HFFc6 (cell line): ENCODE measurements at regions not wholly inside any gene's neighbourhood (a gene's known extent, or its start where the extent isn't known, plus 50 kb on each side); places are given as distances from the start of the nearest gene placed in this dataset.
"Not testable (repeated sequence)": the region's sequence is repeated elsewhere in the genome, so short reads cannot be mapped to it uniquely, and the experiment has no call there.

Experiments
- DNase-seq: peaks from one replicate; pipeline ENCODE4 v3.0.0-alpha.2; 2018
- H3K27ac Mint-ChIP-seq: 2 replicates; pipeline ENCODE4 v1.8.0; 2020; ENCODE audit warnings: mild to moderate bottlenecking, mixed read lengths
- H3K27me3 Mint-ChIP-seq: 2 replicates; pipeline ENCODE4 v1.8.0; 2021; ENCODE audit warnings: mild to moderate bottlenecking, moderate library complexity, mixed read lengths; ENCODE audit not compliant: insufficient read depth
- H3K36me3 Mint-ChIP-seq: 2 replicates; pipeline ENCODE4 v1.8.0; 2021; ENCODE audit warnings: low read depth, mixed read lengths
- H3K4me1 Mint-ChIP-seq: 2 replicates; pipeline ENCODE4 v1.8.0; 2020; ENCODE audit warnings: low read depth, mixed read lengths
- H3K4me3 Mint-ChIP-seq: 2 replicates; pipeline ENCODE4 v1.8.0; 2020; ENCODE audit warnings: mild to moderate bottlenecking, moderate library complexity, mixed read lengths
- H3K9me3 Mint-ChIP-seq: 2 replicates; pipeline ENCODE4 v1.8.0; 2020; ENCODE audit warnings: mild to moderate bottlenecking, mixed read lengths
- TF ChIP-seq, protein P1 (sequence below): fragments of 200-600 bp; sonication (generic); IDR thresholded peaks from 2 replicates; pipeline ENCODE4 v1.5.0; 2021; ENCODE audit warnings: antibody characterized with exemption, mild to moderate bottlenecking

DNA sequence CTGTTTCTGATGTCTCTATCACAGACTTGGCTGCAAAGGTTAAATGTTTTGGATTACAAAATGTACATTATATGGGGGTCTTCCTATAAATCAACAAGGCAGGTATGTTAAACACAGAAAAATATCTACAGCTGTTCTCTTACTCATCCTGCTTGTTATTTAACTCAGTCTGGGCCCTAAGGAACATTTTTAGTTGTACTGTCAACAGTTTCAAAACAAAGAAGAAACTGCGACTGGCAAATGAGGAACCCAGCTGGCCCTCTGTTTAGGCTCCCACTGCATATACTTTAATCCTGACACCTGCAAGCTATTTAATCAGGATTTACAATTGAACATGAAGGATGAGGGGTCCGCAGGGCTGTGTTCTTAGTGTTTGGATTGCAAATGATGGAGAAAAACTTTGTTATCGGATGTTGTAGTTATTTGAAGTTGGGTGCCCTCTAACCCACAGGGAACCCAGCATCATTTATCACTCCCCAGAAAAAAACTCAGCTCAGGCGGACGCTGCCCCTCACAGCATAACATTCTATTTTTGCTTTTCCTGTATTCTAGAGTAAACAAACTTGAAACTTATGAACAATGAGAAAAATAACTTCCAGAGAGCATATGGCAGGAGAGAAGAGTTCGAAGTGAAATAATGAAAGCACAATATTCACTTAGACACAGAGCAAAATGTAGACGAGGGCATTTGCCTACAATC is 91.2 kb downstream of the POLR2M start:
- Mint-ChIP-seq H3K27ac (no peak overlapping the region), H3K9me3 (no peaks in the 10 kb centered on the region), H3K4me3 (no peak overlapping the region), H3K27me3 (peaks cover 11% of the 10 kb centered on the region), H3K36me3 (no peaks in the 10 kb centered on the region), H3K4me1 (no peaks in the 10 kb centered on the region)
- no peak for DNase-seq
- TF ChIP-seq, protein P1, sequence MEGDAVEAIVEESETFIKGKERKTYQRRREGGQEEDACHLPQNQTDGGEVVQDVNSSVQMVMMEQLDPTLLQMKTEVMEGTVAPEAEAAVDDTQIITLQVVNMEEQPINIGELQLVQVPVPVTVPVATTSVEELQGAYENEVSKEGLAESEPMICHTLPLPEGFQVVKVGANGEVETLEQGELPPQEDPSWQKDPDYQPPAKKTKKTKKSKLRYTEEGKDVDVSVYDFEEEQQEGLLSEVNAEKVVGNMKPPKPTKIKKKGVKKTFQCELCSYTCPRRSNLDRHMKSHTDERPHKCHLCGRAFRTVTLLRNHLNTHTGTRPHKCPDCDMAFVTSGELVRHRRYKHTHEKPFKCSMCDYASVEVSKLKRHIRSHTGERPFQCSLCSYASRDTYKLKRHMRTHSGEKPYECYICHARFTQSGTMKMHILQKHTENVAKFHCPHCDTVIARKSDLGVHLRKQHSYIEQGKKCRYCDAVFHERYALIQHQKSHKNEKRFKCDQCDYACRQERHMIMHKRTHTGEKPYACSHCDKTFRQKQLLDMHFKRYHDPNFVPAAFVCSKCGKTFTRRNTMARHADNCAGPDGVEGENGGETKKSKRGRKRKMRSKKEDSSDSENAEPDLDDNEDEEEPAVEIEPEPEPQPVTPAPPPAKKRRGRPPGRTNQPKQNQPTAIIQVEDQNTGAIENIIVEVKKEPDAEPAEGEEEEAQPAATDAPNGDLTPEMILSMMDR: no peak

DNA sequence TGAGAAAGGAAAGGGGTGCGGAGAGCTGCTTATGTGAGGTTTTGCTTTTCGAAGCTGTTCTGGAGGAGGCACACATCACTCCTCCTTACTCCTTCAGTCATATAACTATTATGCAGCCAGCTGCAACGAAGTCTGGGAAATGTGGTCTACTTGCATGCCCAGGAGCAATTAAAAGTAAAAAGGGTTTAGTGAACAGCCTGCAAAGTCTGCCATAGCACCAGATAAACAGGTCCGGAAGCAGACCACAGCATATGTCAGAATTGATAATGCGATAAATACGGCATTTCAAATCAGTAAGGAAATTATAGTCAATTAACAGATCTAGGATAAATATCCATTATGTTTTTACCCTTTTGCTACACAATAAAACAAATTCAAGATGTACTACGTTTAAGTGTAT is 99.5 kb downstream of the POLR2M start:
- H3K9me3 Mint-ChIP-seq: no peaks in the 10 kb centered on the region; the same call in 1 of the 2 replicates
- TF ChIP-seq, protein P1: no peak
- DNase-seq: no peak
- H3K4me3 Mint-ChIP-seq: no peak overlapping the region
- H3K27me3 Mint-ChIP-seq: peaks cover 4% of the 10 kb centered on the region
- H3K27ac Mint-ChIP-seq: no peak overlapping the region
- no peaks in the 10 kb centered on the region for H3K4me1 Mint-ChIP-seq
- no peaks in the 10 kb centered on the region for H3K36me3 Mint-ChIP-seq

DNA sequence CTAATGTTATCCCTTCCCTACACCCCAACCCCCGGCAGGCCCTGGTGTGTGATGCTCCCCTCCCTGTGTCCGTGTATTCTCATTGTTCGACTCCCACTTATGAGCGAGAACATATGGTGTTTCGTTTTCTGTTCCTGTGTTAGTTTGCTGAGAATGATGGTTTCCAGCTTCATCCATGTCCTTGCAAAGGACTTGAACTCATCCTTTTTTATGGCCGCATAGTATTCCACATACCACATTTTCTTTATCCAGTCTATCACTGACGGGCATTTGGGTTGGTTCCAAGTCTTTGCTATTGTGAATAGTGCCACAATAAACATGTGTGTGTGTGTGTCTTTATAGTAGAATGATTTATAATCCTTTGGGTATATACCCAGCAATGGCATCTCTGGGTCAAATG is 102.8 kb downstream of the POLR2M start:
- H3K4me1 Mint-ChIP-seq, H3K27ac Mint-ChIP-seq: not testable (repeated sequence)
- H3K27me3 Mint-ChIP-seq: peaks cover 13% of the 10 kb centered on the region

DNA sequence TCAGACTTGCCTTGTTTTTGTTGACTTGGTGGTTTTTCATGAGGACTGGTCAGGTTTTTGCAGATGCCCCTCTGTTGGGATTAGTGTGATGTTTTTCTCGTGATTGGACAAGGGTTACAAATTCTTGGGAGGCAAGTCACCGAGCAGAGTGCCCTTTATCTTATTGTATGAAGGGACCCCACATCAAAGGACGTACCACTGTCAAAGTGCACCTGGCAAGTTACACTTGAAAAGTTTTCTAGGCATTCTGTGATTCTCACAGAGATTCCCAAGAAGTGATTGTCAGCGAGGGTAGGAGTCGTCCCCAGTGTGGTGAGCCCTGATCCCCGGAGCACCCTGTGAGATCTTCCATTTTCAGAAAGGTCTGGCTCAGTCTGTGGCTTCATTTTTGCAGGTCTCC is 110.1 kb downstream of the POLR2M start:
- Mint-ChIP-seq H3K27ac (no peak overlapping the region), H3K27me3 (peaks cover 29% of the 10 kb centered on the region), H3K4me3 (no peak overlapping the region), H3K4me1 (peaks cover 8% of the 10 kb centered on the region; the same call in 1 of the 2 replicates), H3K36me3 (no peaks in the 10 kb centered on the region), H3K9me3 (no peaks in the 10 kb centered on the region; the same call in 1 of the 2 replicates)
- DNase-seq: no peak
- TF ChIP-seq, protein P1: no peak

More for the DNA sequence above, 102.8 kb downstream of the POLR2M start:
- DNase-seq, H3K4me3 Mint-ChIP-seq, H3K9me3 Mint-ChIP-seq, H3K36me3 Mint-ChIP-seq: not testable (repeated sequence)

DNA sequence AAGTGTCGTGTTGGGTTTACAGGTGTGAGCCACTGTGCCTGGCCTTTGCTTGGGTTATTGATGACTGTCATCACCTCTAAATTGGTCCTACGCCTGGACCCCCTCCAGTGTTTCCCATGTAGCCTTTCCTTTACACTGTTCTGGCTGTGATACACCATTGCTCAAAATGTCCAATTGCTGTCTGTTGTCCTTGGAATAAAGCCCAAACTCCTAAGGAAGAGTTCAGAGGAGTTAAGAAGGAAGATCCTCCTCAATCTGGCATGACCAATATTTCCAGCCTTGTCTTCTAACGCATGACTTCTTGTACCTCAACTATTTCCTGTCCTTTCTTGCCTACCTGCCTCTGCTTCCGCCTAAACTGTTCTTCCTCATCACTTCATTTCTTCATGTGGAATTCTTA is 113.1 kb downstream of the POLR2M start:
- Mint-ChIP-seq H3K4me1 (peaks cover 8% of the 10 kb centered on the region; the same call in 1 of the 2 replicates), H3K4me3 (no peak overlapping the region), H3K27me3 (peaks cover 21% of the 10 kb centered on the region), H3K27ac (no peak overlapping the region), H3K9me3 (no peaks in the 10 kb centered on the region; the same call in 1 of the 2 replicates), H3K36me3 (no peaks in the 10 kb centered on the region)
- TF ChIP-seq, protein P1: no peak
- DNase-seq: no peak

DNA sequence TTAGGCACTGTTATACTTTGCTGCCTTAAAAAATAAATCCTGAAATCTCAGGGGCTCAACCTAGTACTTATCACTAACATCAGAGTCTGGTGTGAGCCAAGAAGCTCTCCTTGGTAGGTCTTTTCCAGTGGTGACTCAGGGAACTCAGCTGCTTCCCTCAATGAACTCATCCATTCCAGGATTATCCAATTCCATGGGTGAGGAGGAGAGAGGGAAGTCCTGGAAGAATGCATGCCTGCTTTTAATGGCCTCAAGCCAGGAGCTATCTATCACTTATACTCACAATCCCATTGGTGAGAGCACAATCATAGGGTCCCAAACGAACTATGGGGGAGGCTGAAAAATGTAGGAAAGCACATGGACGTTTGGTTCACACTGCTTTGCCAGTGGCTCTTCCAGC is 113.6 kb downstream of the POLR2M start:
- Mint-ChIP-seq H3K4me3 (no peak overlapping the region), H3K27ac (no peak overlapping the region), H3K27me3 (peaks cover 19% of the 10 kb centered on the region), H3K36me3 (no peaks in the 10 kb centered on the region), H3K9me3 (no peaks in the 10 kb centered on the region; the same call in 1 of the 2 replicates), H3K4me1 (peaks cover 8% of the 10 kb centered on the region; the same call in 1 of the 2 replicates)
- peak; percentile 44 for DNase-seq
- TF ChIP-seq, protein P1: no peak
